ACHN (cell line): ENCODE measurements at regions not wholly inside any gene's neighbourhood (a gene's known extent, or its start where the extent isn't known, plus 50 kb on each side); places are given as distances from the start of the nearest gene placed in this dataset.

Experiments used
- DNase-seq: peaks from one replicate; pipeline ENCODE4 v3.0.0-alpha.2; 2015
- in situ Hi-C: cut with HindIII; loops from 2 replicates; pipeline ENCODE4 v1.10.0; 2017; ENCODE audit warnings: low sequenced_read_pairs, low pct_ligation_motif_present, low pct_unique_long_range_greater_than_20kb

- in situ Hi-C loops: no loop called here
- DNase-seq: peak; percentile 76
These were observed 120.9 kb downstream of the SAMMSON start for GRCh38 chr3:70120357-70120966.

GRCh38 chr3:70127192-70127591, 127.7 kb downstream of the SAMMSON start:
- in situ Hi-C loops: no loop called here
- DNase-seq: no peak

- in situ Hi-C loops: no loop called here
- DNase-seq: no peak
These were observed 137.8 kb downstream of the SAMMSON start for GRCh38 chr3:70137366-70137765.

- in situ Hi-C loops: no loop called here
- DNase-seq: no peak
These were observed 139.1 kb downstream of the SAMMSON start for GRCh38 chr3:70138606-70139005.
